ENCODE measurements at regions not wholly inside any gene's neighbourhood (a gene's known extent, or its start where the extent isn't known, plus 50 kb on each side); places are given as distances from the start of the nearest gene placed in this dataset.

GRCh38 chr5:9742848-9743247 is 112.7 kb upstream of the TAS2R1 start:
- Histone ChIP-seq H3K4ac (replicated peaks; ENCODE audit: insufficient read length, low read depth, low read length) (no peak overlapping the region), H2AFZ (ENCODE audit: low read length) (peak overlapping the region; percentile 24; the same call in 1 of the 2 replicates), H2BK5ac (ENCODE audit: low read depth, low read length) (no peak overlapping the region), H3K4me2 (ENCODE audit: insufficient read depth in 1 of 2, low read depth in 2 of 2, low read length in 2 of 2) (no peak overlapping the region), H3K36me3 (ENCODE audit: control insufficient read depth in 2 of 4, insufficient read depth in 4 of 4, low read length in 3 of 4) (no peaks in the 10 kb centered on the region), H3K23me2 (ENCODE audit: low read depth, low read length) (no peaks in the 10 kb centered on the region), H3K27ac (ENCODE audit: low read depth, low read length) (no peak overlapping the region), H2BK12ac (ENCODE audit: low read depth, low read length) (no peak overlapping the region), H3K18ac (ENCODE audit: extremely low read depth, low read length) (no peak overlapping the region), H4K8ac (ENCODE audit: extremely low read depth, insufficient read depth, low read length) (no peak overlapping the region), H3K4me3 (ENCODE audit: extremely low read depth in 1 of 4, insufficient read depth in 2 of 4, low read depth in 3 of 4, low read length in 4 of 4) (no peak overlapping the region), H3K23ac (ENCODE audit: insufficient read length) (no peak overlapping the region), H3K9me3 (ENCODE audit: insufficient read depth in 2 of 2, low read depth in 1 of 2, low read length in 1 of 2) (no peaks in the 10 kb centered on the region), H2BK120ac (replicated peaks; ENCODE audit: low read depth, low read length) (no peak overlapping the region), H2AK5ac (ENCODE audit: low read depth, low read length) (no peak overlapping the region), H3K14ac (ENCODE audit: insufficient read length) (no peak overlapping the region), H2BK20ac (ENCODE audit: low read length) (no peak overlapping the region), H4K5ac (ENCODE audit: insufficient read length, low read depth, low read length) (no peak overlapping the region), H3K79me2 (ENCODE audit: control insufficient read depth in 1 of 2, insufficient read depth in 2 of 2, low read length in 2 of 2) (no peaks in the 10 kb centered on the region), H3K56ac (replicated peaks; ENCODE audit: insufficient read length, low read depth, low read length) (no peak overlapping the region), H3K4me1 (replicated peaks in 1 of 4; ENCODE audit: control insufficient read depth in 3 of 4, insufficient read depth in 4 of 4, low read length in 3 of 4) (no peaks in the 10 kb centered on the region), H4K20me1 (replicated peaks in 1 of 2; ENCODE audit: control insufficient read depth in 1 of 2, insufficient read depth in 2 of 2, low read length in 2 of 2) (no peaks in the 10 kb centered on the region), H3K79me1 (ENCODE audit: low read depth, low read length) (no peaks in the 10 kb centered on the region), H4K91ac (replicated peaks; ENCODE audit: insufficient read length, low read length) (no peak overlapping the region), H3K9ac (replicated peaks in 1 of 4; ENCODE audit: extremely low read depth in 1 of 4, low read depth in 3 of 4, low read length in 3 of 4) (no peak overlapping the region), H3K27me3 (replicated peaks in 1 of 4; ENCODE audit: control insufficient read depth in 3 of 4, extremely low read depth in 1 of 4, insufficient read depth in 3 of 4, low read length in 3 of 4) (no peaks in the 10 kb centered on the region), H2BK15ac (ENCODE audit: low read length) (no peak overlapping the region)
- FAIRE-seq (no peak), DNase-seq (ENCODE audit: low read depth in 1 of 2, low spot score in 2 of 2) (no peak)
- no peak for TF ChIP-seq HDAC6 (IDR thresholded peaks at IDR 0.05; ENCODE audit: low read depth, low read length)
- peak; percentile 53; the same call in 1 of the 2 replicates for TF ChIP-seq MAFK (IDR thresholded peaks at IDR 0.05; ENCODE audit: low read depth, low read length)
- no peak for TF ChIP-seq CTBP2 (IDR thresholded peaks at IDR 0.05; ENCODE audit: borderline replicate concordance, insufficient read depth, insufficient read length, low read length)
- TF ChIP-seq SIRT6 (IDR thresholded peaks at IDR 0.05; ENCODE audit: low read length) = no peak
- TF ChIP-seq FOSL1 (IDR thresholded peaks at IDR 0.05; ENCODE audit: insufficient read depth, low read depth, low read length) = no peak
- peak; percentile 88 for TF ChIP-seq BACH1 (IDR thresholded peaks at IDR 0.05; ENCODE audit: low read length)
- TF ChIP-seq CBX8 (IDR thresholded peaks at IDR 0.05; ENCODE audit: borderline replicate concordance, low read depth, low read length) = no peak
- TF ChIP-seq EZH2 (IDR thresholded peaks at IDR 0.05; ENCODE audit: low read depth, low read length, severe bottlenecking) = no peak
- ChIA-PET CTCF (ENCODE audit: partially characterized antibody) (no interaction called here), POLR2A (ENCODE audit: partially characterized antibody) (no interaction called here)
- 85% methylated on average over 1 of the region's 1 CpG; no CpG with 5 or more reads in 1 of the 2 experiments for WGBS, 2 experiments (ENCODE audit: extremely low coverage in 1 of 2, insufficient coverage in 1 of 2, insufficient read length in 1 of 2, insufficient replicate concordance in 2 of 2, low coverage in 1 of 2, low lambda C conversion rate in 2 of 2, missing lambda C conversion rate in 1 of 2)
